HTR-8/SVneo (cell line): ENCODE measurements at regions not wholly inside any gene's neighbourhood (a gene's known extent, or its start where the extent isn't known, plus 50 kb on each side); places are given as distances from the start of the nearest gene placed in this dataset.
"Not testable (repeated sequence)": the region's sequence is repeated elsewhere in the genome, so short reads cannot be mapped to it uniquely, and the experiment has no call there.

Experiments used
- DNase-seq: peaks from one replicate; pipeline ENCODE4 v3.0.0; 2011; ENCODE audit warnings: low spot score, mixed read lengths; ENCODE audit not compliant: insufficient read length
- FAIRE-seq: peaks from 2 replicates; lab custom pipeline; 2011; peaks lifted over from hg19 to GRCh38; lab: Jason Lieb, UNC

GRCh38 chr5:166772770-166773169 is 1518.7 kb upstream of the WWC1 start:
- DNase-seq (peak; percentile 39), FAIRE-seq (no peak)

GRCh38 chr5:166781737-166782136 is 1509.7 kb upstream of the WWC1 start:
- DNase-seq = no peak
- FAIRE-seq = no peak

GRCh38 chr5:166784545-166785078 is 1506.8 kb upstream of the WWC1 start:
- FAIRE-seq = no peak
- DNase-seq = no peak

GRCh38 chr5:166786178-166786577 is 1505.3 kb upstream of the WWC1 start:
- FAIRE-seq = no peak
- DNase-seq = no peak

- FAIRE-seq = no peak
- DNase-seq = no peak
These were observed 1504.6 kb upstream of the WWC1 start for GRCh38 chr5:166786889-166787288.

- no peak for FAIRE-seq
- no peak for DNase-seq
These were observed 1503.4 kb upstream of the WWC1 start for GRCh38 chr5:166788050-166788449.

- FAIRE-seq (no peak), DNase-seq (no peak)
These were observed 1495.7 kb upstream of the WWC1 start for GRCh38 chr5:166795756-166796155.

GRCh38 chr5:166803058-166803457 is 1488.4 kb upstream of the WWC1 start:
- no peak for DNase-seq
- FAIRE-seq = no peak

GRCh38 chr5:166804223-166804622 is 1487.2 kb upstream of the WWC1 start:
- DNase-seq, FAIRE-seq: not testable (repeated sequence)

- FAIRE-seq, DNase-seq: not testable (repeated sequence)
These were observed 1486.8 kb upstream of the WWC1 start for GRCh38 chr5:166804693-166805092.

GRCh38 chr5:166810093-166810658 is 1481.3 kb upstream of the WWC1 start:
- not testable (repeated sequence) for DNase-seq, FAIRE-seq

- no peak for DNase-seq
- FAIRE-seq = no peak
These were observed 1480.7 kb upstream of the WWC1 start for GRCh38 chr5:166810721-166811120.

GRCh38 chr5:166823360-166823759 is 1468.1 kb upstream of the WWC1 start:
- DNase-seq (no peak), FAIRE-seq (no peak)

GRCh38 chr5:166834246-166834645 is 1457.2 kb upstream of the WWC1 start:
- DNase-seq = no peak
- FAIRE-seq = no peak

GRCh38 chr5:166845044-166845443 is 1446.4 kb upstream of the WWC1 start:
- FAIRE-seq = no peak

GRCh38 chr5:166856791-166857190 is 1434.7 kb upstream of the WWC1 start:
- no peak for FAIRE-seq

More at GRCh38 chr5:166845044-166845443, 1446.4 kb upstream of the WWC1 start:
- DNase-seq = peak; percentile 28

GRCh38 chr5:166860426-166860825 is 1431.0 kb upstream of the WWC1 start:
- DNase-seq (no peak), FAIRE-seq (no peak)

More at GRCh38 chr5:166856791-166857190, 1434.7 kb upstream of the WWC1 start:
- no peak for DNase-seq

GRCh38 chr5:166862581-166862980 is 1428.9 kb upstream of the WWC1 start:
- DNase-seq (no peak), FAIRE-seq (no peak)

GRCh38 chr5:166865206-166865605 is 1426.2 kb upstream of the WWC1 start:
- no peak for DNase-seq

GRCh38 chr5:166880456-166880855 is 1411.0 kb upstream of the WWC1 start:
- DNase-seq (no peak), FAIRE-seq (no peak)

More at GRCh38 chr5:166865206-166865605, 1426.2 kb upstream of the WWC1 start:
- FAIRE-seq = no peak

GRCh38 chr5:166881802-166882201 is 1409.6 kb upstream of the WWC1 start:
- no peak for FAIRE-seq

GRCh38 chr5:166883016-166883415 is 1408.4 kb upstream of the WWC1 start:
- FAIRE-seq = no peak
- DNase-seq = peak; percentile 48

More at GRCh38 chr5:166881802-166882201, 1409.6 kb upstream of the WWC1 start:
- no peak for DNase-seq
